ENCODE measurements at regions not wholly inside any gene's neighbourhood (a gene's known extent, or its start where the extent isn't known, plus 50 kb on each side); places are given as distances from the start of the nearest gene placed in this dataset.

DNA sequence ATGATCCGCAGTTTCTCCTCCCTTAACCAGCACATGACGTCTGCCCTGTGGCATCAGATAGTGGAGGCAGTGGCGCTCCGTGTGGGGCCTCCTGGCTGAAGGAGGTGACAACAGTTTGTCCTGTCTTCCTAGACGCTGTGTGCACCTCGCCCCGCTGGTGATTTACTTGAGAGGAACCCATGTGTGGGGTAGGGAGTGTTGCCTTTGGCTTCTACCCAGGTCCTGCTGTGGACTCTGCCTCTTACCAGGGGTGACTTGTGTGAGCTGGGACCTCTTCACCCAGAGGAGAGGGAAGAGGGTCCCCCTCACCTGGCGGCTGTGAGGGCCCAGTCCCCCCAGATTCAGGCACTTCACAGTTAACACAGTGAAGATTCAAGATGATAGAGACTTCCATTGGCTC is 77.6 kb downstream of the TMEM18 start:
- ChIA-PET POLR2A (no interaction called here), CTCF (no interaction called here), RAD21 (ENCODE audit: low non-redundant PET in 1 of 2, low total read pairs in 2 of 2, uncharacterized antibody in 2 of 2, unreplicated experiment in 2 of 2) (no interaction called here)
- no peaks in the 10 kb centered on the region for H4K20me1 ChIP-seq (ENCODE audit: insufficient read depth)
- H2AFZ ChIP-seq (ENCODE audit: low read depth, low read length, poor library complexity, severe bottlenecking) = no peak overlapping the region
- H3K9me3 ChIP-seq (ENCODE audit: control insufficient read depth in 1 of 2, insufficient read depth in 1 of 2, low read depth in 1 of 2, low read length in 2 of 2) = no peaks in the 10 kb centered on the region; a peak in 1 of 4 replicates
- no peaks in the 10 kb centered on the region for H3K36me3 ChIP-seq (ENCODE audit: control insufficient read depth in 1 of 2, insufficient read depth in 2 of 2, low read length in 2 of 2)
- H3K79me2 ChIP-seq (ENCODE audit: insufficient read depth, low read length) = no peaks in the 10 kb centered on the region
- intact Hi-C loops (cut with micrococcal nuclease) = no loop called here
- no peaks in the 10 kb centered on the region for H3K27me3 ChIP-seq (ENCODE audit: insufficient read depth, low read length)
- no peak for TF ChIP-seq POLR2A (IDR thresholded peaks at IDR 0.05; ENCODE audit: borderline replicate concordance, extremely low read depth, insufficient read depth, insufficient read length)
- TF ChIP-seq ELF1 (IDR thresholded peaks at IDR 0.05; ENCODE audit: borderline replicate concordance, low read depth) = no peak
- TF ChIP-seq TCF7L2 (IDR thresholded peaks at IDR 0.05; ENCODE audit: borderline replicate concordance, extremely low read depth, insufficient read depth, insufficient read length) = no peak
- TF ChIP-seq, protein P1, sequence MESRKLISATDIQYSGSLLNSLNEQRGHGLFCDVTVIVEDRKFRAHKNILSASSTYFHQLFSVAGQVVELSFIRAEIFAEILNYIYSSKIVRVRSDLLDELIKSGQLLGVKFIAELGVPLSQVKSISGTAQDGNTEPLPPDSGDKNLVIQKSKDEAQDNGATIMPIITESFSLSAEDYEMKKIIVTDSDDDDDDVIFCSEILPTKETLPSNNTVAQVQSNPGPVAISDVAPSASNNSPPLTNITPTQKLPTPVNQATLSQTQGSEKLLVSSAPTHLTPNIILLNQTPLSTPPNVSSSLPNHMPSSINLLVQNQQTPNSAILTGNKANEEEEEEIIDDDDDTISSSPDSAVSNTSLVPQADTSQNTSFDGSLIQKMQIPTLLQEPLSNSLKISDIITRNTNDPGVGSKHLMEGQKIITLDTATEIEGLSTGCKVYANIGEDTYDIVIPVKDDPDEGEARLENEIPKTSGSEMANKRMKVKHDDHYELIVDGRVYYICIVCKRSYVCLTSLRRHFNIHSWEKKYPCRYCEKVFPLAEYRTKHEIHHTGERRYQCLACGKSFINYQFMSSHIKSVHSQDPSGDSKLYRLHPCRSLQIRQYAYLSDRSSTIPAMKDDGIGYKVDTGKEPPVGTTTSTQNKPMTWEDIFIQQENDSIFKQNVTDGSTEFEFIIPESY (IDR thresholded peaks at IDR 0.05; ENCODE audit: extremely low read depth, insufficient replicate concordance, low read length) = no peak
- no peak for TF ChIP-seq JUND (IDR thresholded peaks at IDR 0.05)
- no peak for TF ChIP-seq EZH2 (IDR thresholded peaks at IDR 0.05)
- TF ChIP-seq, protein P2, sequence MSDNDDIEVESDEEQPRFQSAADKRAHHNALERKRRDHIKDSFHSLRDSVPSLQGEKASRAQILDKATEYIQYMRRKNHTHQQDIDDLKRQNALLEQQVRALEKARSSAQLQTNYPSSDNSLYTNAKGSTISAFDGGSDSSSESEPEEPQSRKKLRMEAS (IDR thresholded peaks at IDR 0.05) = no peak
- TF ChIP-seq POLR2AphosphoS5 (IDR thresholded peaks at IDR 0.05; ENCODE audit: low read depth, low read length) = no peak
- TF ChIP-seq ZFX (IDR thresholded peaks at IDR 0.05) = no peak
- TF ChIP-seq CEBPB (IDR thresholded peaks at IDR 0.05; ENCODE audit: low read depth) = no peak
- no peak for TF ChIP-seq CBX3 (IDR thresholded peaks at IDR 0.05; ENCODE audit: low read depth)
- no peak for TF ChIP-seq EGR1 (IDR thresholded peaks at IDR 0.05; ENCODE audit: low read depth)
- no peak for TF ChIP-seq SIN3A (IDR thresholded peaks at IDR 0.05; ENCODE audit: low read depth)
- TF ChIP-seq, protein P3, sequence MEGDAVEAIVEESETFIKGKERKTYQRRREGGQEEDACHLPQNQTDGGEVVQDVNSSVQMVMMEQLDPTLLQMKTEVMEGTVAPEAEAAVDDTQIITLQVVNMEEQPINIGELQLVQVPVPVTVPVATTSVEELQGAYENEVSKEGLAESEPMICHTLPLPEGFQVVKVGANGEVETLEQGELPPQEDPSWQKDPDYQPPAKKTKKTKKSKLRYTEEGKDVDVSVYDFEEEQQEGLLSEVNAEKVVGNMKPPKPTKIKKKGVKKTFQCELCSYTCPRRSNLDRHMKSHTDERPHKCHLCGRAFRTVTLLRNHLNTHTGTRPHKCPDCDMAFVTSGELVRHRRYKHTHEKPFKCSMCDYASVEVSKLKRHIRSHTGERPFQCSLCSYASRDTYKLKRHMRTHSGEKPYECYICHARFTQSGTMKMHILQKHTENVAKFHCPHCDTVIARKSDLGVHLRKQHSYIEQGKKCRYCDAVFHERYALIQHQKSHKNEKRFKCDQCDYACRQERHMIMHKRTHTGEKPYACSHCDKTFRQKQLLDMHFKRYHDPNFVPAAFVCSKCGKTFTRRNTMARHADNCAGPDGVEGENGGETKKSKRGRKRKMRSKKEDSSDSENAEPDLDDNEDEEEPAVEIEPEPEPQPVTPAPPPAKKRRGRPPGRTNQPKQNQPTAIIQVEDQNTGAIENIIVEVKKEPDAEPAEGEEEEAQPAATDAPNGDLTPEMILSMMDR (IDR thresholded peaks at IDR 0.05 in 2 of 3, conservative IDR thresholded peaks at IDR 0.05 in 1 of 3; ENCODE audit: borderline replicate concordance in 1 of 3, insufficient read depth in 1 of 3, low read depth in 2 of 3, low read length in 2 of 3) = no peak
- TF ChIP-seq, protein P4, sequence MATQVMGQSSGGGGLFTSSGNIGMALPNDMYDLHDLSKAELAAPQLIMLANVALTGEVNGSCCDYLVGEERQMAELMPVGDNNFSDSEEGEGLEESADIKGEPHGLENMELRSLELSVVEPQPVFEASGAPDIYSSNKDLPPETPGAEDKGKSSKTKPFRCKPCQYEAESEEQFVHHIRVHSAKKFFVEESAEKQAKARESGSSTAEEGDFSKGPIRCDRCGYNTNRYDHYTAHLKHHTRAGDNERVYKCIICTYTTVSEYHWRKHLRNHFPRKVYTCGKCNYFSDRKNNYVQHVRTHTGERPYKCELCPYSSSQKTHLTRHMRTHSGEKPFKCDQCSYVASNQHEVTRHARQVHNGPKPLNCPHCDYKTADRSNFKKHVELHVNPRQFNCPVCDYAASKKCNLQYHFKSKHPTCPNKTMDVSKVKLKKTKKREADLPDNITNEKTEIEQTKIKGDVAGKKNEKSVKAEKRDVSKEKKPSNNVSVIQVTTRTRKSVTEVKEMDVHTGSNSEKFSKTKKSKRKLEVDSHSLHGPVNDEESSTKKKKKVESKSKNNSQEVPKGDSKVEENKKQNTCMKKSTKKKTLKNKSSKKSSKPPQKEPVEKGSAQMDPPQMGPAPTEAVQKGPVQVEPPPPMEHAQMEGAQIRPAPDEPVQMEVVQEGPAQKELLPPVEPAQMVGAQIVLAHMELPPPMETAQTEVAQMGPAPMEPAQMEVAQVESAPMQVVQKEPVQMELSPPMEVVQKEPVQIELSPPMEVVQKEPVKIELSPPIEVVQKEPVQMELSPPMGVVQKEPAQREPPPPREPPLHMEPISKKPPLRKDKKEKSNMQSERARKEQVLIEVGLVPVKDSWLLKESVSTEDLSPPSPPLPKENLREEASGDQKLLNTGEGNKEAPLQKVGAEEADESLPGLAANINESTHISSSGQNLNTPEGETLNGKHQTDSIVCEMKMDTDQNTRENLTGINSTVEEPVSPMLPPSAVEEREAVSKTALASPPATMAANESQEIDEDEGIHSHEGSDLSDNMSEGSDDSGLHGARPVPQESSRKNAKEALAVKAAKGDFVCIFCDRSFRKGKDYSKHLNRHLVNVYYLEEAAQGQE (IDR thresholded peaks at IDR 0.05; ENCODE audit: low read depth) = no peak
- no peak for TF ChIP-seq ZNF274 (IDR thresholded peaks at IDR 0.05; ENCODE audit: low read depth, low read length)
- no peak for TF ChIP-seq YY1 (IDR thresholded peaks at IDR 0.05; ENCODE audit: extremely low read depth, insufficient replicate concordance, low read depth, low read length)
- TF ChIP-seq SRF (IDR thresholded peaks at IDR 0.05; ENCODE audit: low read depth) = no peak
- TF ChIP-seq, protein P5, sequence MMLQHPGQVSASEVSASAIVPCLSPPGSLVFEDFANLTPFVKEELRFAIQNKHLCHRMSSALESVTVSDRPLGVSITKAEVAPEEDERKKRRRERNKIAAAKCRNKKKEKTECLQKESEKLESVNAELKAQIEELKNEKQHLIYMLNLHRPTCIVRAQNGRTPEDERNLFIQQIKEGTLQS (IDR thresholded peaks at IDR 0.05) = no peak
- H3K4me3 ChIP-seq (replicated peaks in 1 of 2; ENCODE audit: low read depth in 1 of 2, low read length in 2 of 2) = no peak overlapping the region
- ATAC-seq (no peak), DNase-seq (ENCODE audit: low read depth, low spot score) (no peak)
- no peak overlapping the region for H3K27ac ChIP-seq (ENCODE audit: low read depth, low read length)
- BruUV-seq (replicated peaks) = no TSS peak
- no peak overlapping the region for H3K9ac ChIP-seq (ENCODE audit: low read length)
- no peak overlapping the region for H3K4me2 ChIP-seq (ENCODE audit: low read length)
- H3K4me1 ChIP-seq (ENCODE audit: control insufficient read depth in 1 of 2, insufficient read depth in 2 of 2, low read length in 2 of 2) = peaks cover 0 to 27% of the 10 kb centered on the region in 2 experiments; a peak in 2 of 4 replicates
- no peaks in the 10 kb centered on the region for H3K9me2 ChIP-seq (ENCODE audit: insufficient read depth)

Data from HCT116 (cell line).